ENCODE measurements at regions not wholly inside any gene's neighbourhood (a gene's known extent, or its start where the extent isn't known, plus 50 kb on each side); places are given as distances from the start of the nearest gene placed in this dataset.

GRCh38 chr13:44170731-44171130, 202.9 kb upstream of the SERP2 start:
- no peak for DNase-seq
- Mint-ChIP-seq H3K36me3 (ENCODE audit: insufficient read depth) (no peaks in the 10 kb centered on the region), H3K4me1 (ENCODE audit: low read depth) (no peaks in the 10 kb centered on the region), H3K9me3 (no peaks in the 10 kb centered on the region), H3K4me3 (no peak overlapping the region), H3K27me3 (ENCODE audit: low read depth) (peaks cover 3% of the 10 kb centered on the region)
- no peak for ATAC-seq

GRCh38 chr13:44171156-44171555, 202.5 kb upstream of the SERP2 start:
- ATAC-seq (no peak), DNase-seq (no peak)
- Mint-ChIP-seq H3K9me3 (no peaks in the 10 kb centered on the region), H3K27me3 (ENCODE audit: low read depth) (peaks cover 3% of the 10 kb centered on the region), H3K4me1 (ENCODE audit: low read depth) (no peaks in the 10 kb centered on the region), H3K4me3 (no peak overlapping the region), H3K36me3 (ENCODE audit: insufficient read depth) (no peaks in the 10 kb centered on the region)

- no peak for ATAC-seq
- Mint-ChIP-seq H3K36me3 (ENCODE audit: insufficient read depth) (no peaks in the 10 kb centered on the region), H3K9me3 (no peaks in the 10 kb centered on the region), H3K4me1 (ENCODE audit: low read depth) (no peaks in the 10 kb centered on the region), H3K27me3 (ENCODE audit: low read depth) (peaks cover 2% of the 10 kb centered on the region), H3K4me3 (no peak overlapping the region)
- DNase-seq = no peak
Observed at GRCh38 chr13:44171861-44172260, 201.8 kb upstream of the SERP2 start.

GRCh38 chr13:44172281-44172810, 201.3 kb upstream of the SERP2 start:
- Mint-ChIP-seq H3K36me3 (ENCODE audit: insufficient read depth) (no peaks in the 10 kb centered on the region), H3K27me3 (ENCODE audit: low read depth) (peaks cover 1% of the 10 kb centered on the region), H3K4me1 (ENCODE audit: low read depth) (no peaks in the 10 kb centered on the region), H3K4me3 (no peak overlapping the region), H3K9me3 (no peaks in the 10 kb centered on the region)
- no peak for ATAC-seq
- DNase-seq = no peak

- DNase-seq (no peak), ATAC-seq (no peak)
- H3K4me3 Mint-ChIP-seq = no peak overlapping the region
- H3K27me3 Mint-ChIP-seq (ENCODE audit: low read depth) = peaks cover 1% of the 10 kb centered on the region
- H3K4me1 Mint-ChIP-seq (ENCODE audit: low read depth) = no peaks in the 10 kb centered on the region
- no peaks in the 10 kb centered on the region for H3K36me3 Mint-ChIP-seq (ENCODE audit: insufficient read depth)
- no peaks in the 10 kb centered on the region for H3K9me3 Mint-ChIP-seq
Observed at GRCh38 chr13:44174769-44175425, 198.7 kb upstream of the SERP2 start.

GRCh38 chr13:44176173-44176572, 197.5 kb upstream of the SERP2 start:
- Mint-ChIP-seq H3K36me3 (ENCODE audit: insufficient read depth) (no peaks in the 10 kb centered on the region), H3K27me3 (ENCODE audit: low read depth) (peaks cover 3% of the 10 kb centered on the region), H3K4me1 (ENCODE audit: low read depth) (no peaks in the 10 kb centered on the region), H3K4me3 (no peak overlapping the region), H3K9me3 (no peaks in the 10 kb centered on the region)
- DNase-seq (no peak), ATAC-seq (no peak)

GRCh38 chr13:44180876-44181536, 192.6 kb upstream of the SERP2 start:
- H3K9me3 Mint-ChIP-seq = peaks cover 5% of the 10 kb centered on the region
- DNase-seq = no peak
- no peaks in the 10 kb centered on the region for H3K36me3 Mint-ChIP-seq (ENCODE audit: insufficient read depth)

GRCh38 chr13:44181931-44182330, 191.7 kb upstream of the SERP2 start:
- no peak for ATAC-seq
- Mint-ChIP-seq H3K36me3 (ENCODE audit: insufficient read depth) (no peaks in the 10 kb centered on the region), H3K9me3 (peaks cover 5% of the 10 kb centered on the region), H3K4me1 (ENCODE audit: low read depth) (no peaks in the 10 kb centered on the region), H3K27me3 (ENCODE audit: low read depth) (peaks cover 3% of the 10 kb centered on the region), H3K4me3 (no peak overlapping the region)
- DNase-seq = no peak

More at GRCh38 chr13:44180876-44181536, 192.6 kb upstream of the SERP2 start:
- no peaks in the 10 kb centered on the region for H3K4me1 Mint-ChIP-seq (ENCODE audit: low read depth)
- H3K4me3 Mint-ChIP-seq = no peak overlapping the region
- no peak for ATAC-seq
- peaks cover 3% of the 10 kb centered on the region for H3K27me3 Mint-ChIP-seq (ENCODE audit: low read depth)

- Mint-ChIP-seq H3K9me3 (peaks cover 5% of the 10 kb centered on the region), H3K36me3 (ENCODE audit: insufficient read depth) (no peaks in the 10 kb centered on the region), H3K4me1 (ENCODE audit: low read depth) (no peaks in the 10 kb centered on the region), H3K4me3 (no peak overlapping the region), H3K27me3 (ENCODE audit: low read depth) (peaks cover 3% of the 10 kb centered on the region)
- DNase-seq = no peak
- no peak for ATAC-seq
Observed at GRCh38 chr13:44184740-44185139, 188.9 kb upstream of the SERP2 start.

- Mint-ChIP-seq H3K36me3 (ENCODE audit: insufficient read depth) (no peaks in the 10 kb centered on the region), H3K27me3 (ENCODE audit: low read depth) (no peaks in the 10 kb centered on the region), H3K4me1 (ENCODE audit: low read depth) (peaks cover 7% of the 10 kb centered on the region), H3K4me3 (no peak overlapping the region), H3K9me3 (peaks cover 5% of the 10 kb centered on the region)
- ATAC-seq = no peak
- no peak for DNase-seq
Observed at GRCh38 chr13:44188257-44188656, 185.4 kb upstream of the SERP2 start.

GRCh38 chr13:44189085-44189484, 184.5 kb upstream of the SERP2 start:
- peaks cover 7% of the 10 kb centered on the region for H3K4me1 Mint-ChIP-seq (ENCODE audit: low read depth)
- no peaks in the 10 kb centered on the region for H3K36me3 Mint-ChIP-seq (ENCODE audit: insufficient read depth)
- ATAC-seq = no peak
- no peak for DNase-seq
- no peaks in the 10 kb centered on the region for H3K27me3 Mint-ChIP-seq (ENCODE audit: low read depth)
- H3K4me3 Mint-ChIP-seq = no peak overlapping the region
- peaks cover 5% of the 10 kb centered on the region for H3K9me3 Mint-ChIP-seq

GRCh38 chr13:44191103-44191502, 182.5 kb upstream of the SERP2 start:
- Mint-ChIP-seq H3K27me3 (ENCODE audit: low read depth) (no peaks in the 10 kb centered on the region), H3K4me3 (no peak overlapping the region), H3K4me1 (ENCODE audit: low read depth) (peaks cover 15% of the 10 kb centered on the region), H3K9me3 (no peaks in the 10 kb centered on the region), H3K36me3 (ENCODE audit: insufficient read depth) (no peaks in the 10 kb centered on the region)
- no peak for ATAC-seq
- DNase-seq = no peak

- H3K27me3 Mint-ChIP-seq (ENCODE audit: low read depth) = no peaks in the 10 kb centered on the region
- DNase-seq (peak; percentile 17), ATAC-seq (peak; percentile 64 to 65)
- peaks cover 18% of the 10 kb centered on the region for H3K4me1 Mint-ChIP-seq (ENCODE audit: low read depth)
- no peak overlapping the region for H3K4me3 Mint-ChIP-seq
- H3K9me3 Mint-ChIP-seq = no peaks in the 10 kb centered on the region
- no peaks in the 10 kb centered on the region for H3K36me3 Mint-ChIP-seq (ENCODE audit: insufficient read depth)
Observed at GRCh38 chr13:44191504-44192171, 182.0 kb upstream of the SERP2 start.

- Mint-ChIP-seq H3K36me3 (ENCODE audit: insufficient read depth) (no peaks in the 10 kb centered on the region), H3K4me1 (ENCODE audit: low read depth) (peaks cover 27% of the 10 kb centered on the region), H3K9me3 (no peaks in the 10 kb centered on the region), H3K27me3 (ENCODE audit: low read depth) (no peaks in the 10 kb centered on the region), H3K4me3 (no peak overlapping the region)
- ATAC-seq = no peak
- DNase-seq = no peak
Observed at GRCh38 chr13:44193731-44194130, 179.9 kb upstream of the SERP2 start.

- peaks cover 27% of the 10 kb centered on the region for H3K4me1 Mint-ChIP-seq (ENCODE audit: low read depth)
- no peaks in the 10 kb centered on the region for H3K36me3 Mint-ChIP-seq (ENCODE audit: insufficient read depth)
- H3K9me3 Mint-ChIP-seq = no peaks in the 10 kb centered on the region
- H3K4me3 Mint-ChIP-seq = no peak overlapping the region
- no peaks in the 10 kb centered on the region for H3K27me3 Mint-ChIP-seq (ENCODE audit: low read depth)
- no peak for ATAC-seq
- no peak for DNase-seq
Observed at GRCh38 chr13:44195245-44195644, 178.4 kb upstream of the SERP2 start.

Measured in activated T-cell treated with anti-CD3 and anti-CD28 coated beads, Interleukin-2, amount 50 U/mL, for 4 hours (primary cell).